Activated B cell treated with CpG ODN at 0.5 μM for 24 hours (primary cell): ENCODE measurements at regions not wholly inside any gene's neighbourhood (a gene's known extent, or its start where the extent isn't known, plus 50 kb on each side); places are given as distances from the start of the nearest gene placed in this dataset.

Experiments
- ATAC-seq: fragments of 200-7000 bp; cut with Tn5 transposase; one replicate; pipeline ENCODE4 v1.10.0; 2021; ENCODE audit warnings: low read depth, mild to moderate bottlenecking, moderate library complexity
- CTCF ChIA-PET: fragments of 350-600 bp; sonication (Branson Sonifier 250); formaldehyde crosslinking; loops from one replicate; lab custom pipeline; 2021; ENCODE audit warnings: antibody characterized with exemption; lab: Charles Lee
- POLR2A ChIA-PET: fragments of 350-600 bp; sonication (Branson Sonifier 250); formaldehyde crosslinking; loops from one replicate; lab custom pipeline; 2021; ENCODE audit warnings: antibody characterized with exemption; lab: Charles Lee
- DNase-seq: peaks from one replicate; pipeline ENCODE4 v3.0.0; 2022
- H3K27ac Mint-ChIP-seq: one replicate; pipeline ENCODE4 v1.8.0; 2020; ENCODE audit warnings: mixed read lengths
- H3K27me3 Mint-ChIP-seq: one replicate; pipeline ENCODE4 v1.8.0; 2021; ENCODE audit warnings: mixed read lengths
- H3K36me3 Mint-ChIP-seq: one replicate; pipeline ENCODE4 v1.8.0; 2021; ENCODE audit warnings: low read depth, mixed read lengths
- H3K4me1 Mint-ChIP-seq: one replicate; pipeline ENCODE4 v1.8.0; 2021; ENCODE audit warnings: mixed read lengths
- H3K4me3 Mint-ChIP-seq: one replicate; pipeline ENCODE4 v1.8.0; 2020; ENCODE audit warnings: mild to moderate bottlenecking, mixed read lengths
- H3K9me3 Mint-ChIP-seq: one replicate; pipeline ENCODE4 v1.8.0; 2020; ENCODE audit warnings: mixed read lengths
- CTCF ChIP-seq: fragments of 200-600 bp; IDR thresholded peaks from one replicate; pipeline ENCODE4 v1.8.0; 2022; ENCODE audit warnings: antibody characterized with exemption, mild to moderate bottlenecking
- intact Hi-C: fragments of 100-400 bp; cut with micrococcal nuclease; formaldehyde crosslinking; loops from one replicate; pipeline ENCODE4 v1.15.1; 2024

- intact Hi-C loops: loop anchor here (10.0 kb wide), 1 partner anchor 342 kb away; no protein-coding TSS in a partner anchor
- Mint-ChIP-seq H3K27ac (no peak overlapping the region), H3K36me3 (no peaks in the 10 kb centered on the region), H3K4me3 (no peak overlapping the region), H3K27me3 (peaks cover 2% of the 10 kb centered on the region), H3K4me1 (no peaks in the 10 kb centered on the region), H3K9me3 (no peaks in the 10 kb centered on the region)
- DNase-seq: no peak
- CTCF ChIA-PET: interaction anchor here (1.0 kb wide), 1 partner anchor 8 kb away, joined by 3 read pairs; no protein-coding TSS in a partner anchor
- TF ChIP-seq CTCF: no peak
- POLR2A ChIA-PET: no interaction called here
- no peak for ATAC-seq
Measured at GRCh38 chr12:29082522-29082921, 66.6 kb upstream of the FAR2 start.

DNA sequence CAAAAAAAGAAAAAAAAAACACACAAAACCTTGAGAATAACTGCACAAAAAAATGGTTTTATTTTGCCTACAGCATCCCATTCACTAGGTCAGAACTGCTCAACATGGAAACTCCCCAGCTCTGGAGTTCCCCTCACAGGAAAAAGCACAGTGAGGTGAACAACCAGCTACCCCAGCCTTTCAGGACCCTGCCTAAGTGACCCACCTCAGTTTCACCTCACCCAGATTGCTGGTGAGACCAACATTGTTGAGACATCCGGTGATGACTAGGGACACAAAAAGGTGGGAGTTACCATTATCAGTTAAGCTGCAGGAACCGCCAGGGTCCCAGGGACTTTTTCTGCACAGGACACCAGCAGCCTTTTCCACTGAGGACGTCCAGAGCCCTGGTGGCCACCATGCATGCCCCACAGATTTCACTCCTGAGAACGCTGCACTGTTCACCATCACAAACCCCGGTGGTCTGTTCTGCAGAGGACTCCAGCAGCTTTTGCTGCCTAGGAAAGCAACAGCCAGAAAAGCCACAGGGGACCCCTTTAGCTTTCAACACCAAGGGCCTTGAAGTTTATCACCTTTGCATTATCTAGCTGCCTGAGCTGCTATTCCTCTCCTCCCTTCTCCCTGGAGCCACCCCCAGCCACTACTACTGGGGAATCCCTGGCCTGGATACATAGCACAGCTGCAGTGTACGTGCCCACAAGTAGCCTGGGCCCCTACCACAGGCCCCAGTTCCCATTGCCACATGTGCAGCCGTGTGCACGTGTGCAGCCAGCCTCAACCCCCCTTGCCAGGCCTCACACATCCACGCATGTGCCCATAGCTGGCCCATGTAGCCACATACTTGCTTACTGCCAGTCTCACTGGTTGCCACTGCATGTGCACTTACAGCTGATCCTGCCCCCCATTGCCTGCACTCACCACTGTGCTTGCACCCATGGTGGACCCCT lies 62.5 kb upstream of the FAR2 start:
- intact Hi-C loops: loop anchor here (10.0 kb wide), 1 partner anchor 338 kb away; no protein-coding TSS in a partner anchor

DNA sequence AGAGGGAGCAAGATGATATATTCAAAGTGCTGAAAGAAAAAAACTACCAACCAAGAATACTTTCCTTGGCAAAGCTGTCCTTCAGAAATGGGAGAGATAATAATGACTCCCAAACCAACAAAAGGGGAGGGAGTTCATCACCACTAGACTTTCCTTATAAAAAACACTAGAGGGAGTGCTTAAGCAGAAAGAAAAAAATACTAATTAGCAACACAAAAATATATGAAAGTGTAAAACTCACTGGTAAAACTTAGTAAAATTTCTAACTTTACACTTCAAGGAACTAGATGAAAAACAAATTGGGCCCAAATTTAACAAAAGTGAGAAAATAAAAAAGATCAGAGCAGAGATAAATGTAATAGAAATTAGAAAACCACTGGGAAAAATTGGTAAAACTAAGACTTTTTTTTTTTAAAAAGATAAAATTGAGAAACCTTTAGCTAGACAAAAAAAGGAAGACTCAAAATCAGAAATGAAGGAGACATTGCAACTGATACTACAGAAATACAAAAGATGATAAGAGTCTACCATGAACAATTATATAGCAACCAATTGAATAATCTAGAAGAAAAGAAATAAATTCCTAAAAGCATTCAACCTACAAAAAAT lies 60.4 kb upstream of the FAR2 start:
- ATAC-seq (no peak), DNase-seq (no peak)
- intact Hi-C loops: loop anchor here (1.0 to 10.0 kb wide), 2 partner anchors 230 to 336 kb away; no protein-coding TSS in a partner anchor
- Mint-ChIP-seq H3K27ac (no peak overlapping the region), H3K27me3 (peaks cover 4% of the 10 kb centered on the region), H3K36me3 (no peaks in the 10 kb centered on the region), H3K4me1 (no peaks in the 10 kb centered on the region), H3K9me3 (peaks cover 5% of the 10 kb centered on the region), H3K4me3 (no peak overlapping the region)
- no peak for TF ChIP-seq CTCF
- CTCF ChIA-PET: no interaction called here
- POLR2A ChIA-PET: no interaction called here

More for the DNA sequence above, 62.5 kb upstream of the FAR2 start:
- CTCF ChIA-PET: interaction anchor here (1.4 kb wide), 1 partner anchor 231 kb away, joined by 4 read pairs; no protein-coding TSS in a partner anchor
- Mint-ChIP-seq H3K36me3 (no peaks in the 10 kb centered on the region), H3K27me3 (peaks cover 4% of the 10 kb centered on the region), H3K4me3 (no peak overlapping the region), H3K9me3 (no peaks in the 10 kb centered on the region), H3K4me1 (no peaks in the 10 kb centered on the region), H3K27ac (no peak overlapping the region)
- ATAC-seq: no peak
- no peak for TF ChIP-seq CTCF
- POLR2A ChIA-PET: no interaction called here
- DNase-seq: no peak
